Activated CD4-positive, CD25-positive, alpha-beta regulatory T cell (primary cell): ENCODE measurements at regions not wholly inside any gene's neighbourhood (a gene's known extent, or its start where the extent isn't known, plus 50 kb on each side); places are given as distances from the start of the nearest gene placed in this dataset.

Source experiments
- DNase-seq, 4 experiments: peaks; one replicate each; lab custom pipeline; 2025; lab: John Stamatoyannopoulos, UW

DNA sequence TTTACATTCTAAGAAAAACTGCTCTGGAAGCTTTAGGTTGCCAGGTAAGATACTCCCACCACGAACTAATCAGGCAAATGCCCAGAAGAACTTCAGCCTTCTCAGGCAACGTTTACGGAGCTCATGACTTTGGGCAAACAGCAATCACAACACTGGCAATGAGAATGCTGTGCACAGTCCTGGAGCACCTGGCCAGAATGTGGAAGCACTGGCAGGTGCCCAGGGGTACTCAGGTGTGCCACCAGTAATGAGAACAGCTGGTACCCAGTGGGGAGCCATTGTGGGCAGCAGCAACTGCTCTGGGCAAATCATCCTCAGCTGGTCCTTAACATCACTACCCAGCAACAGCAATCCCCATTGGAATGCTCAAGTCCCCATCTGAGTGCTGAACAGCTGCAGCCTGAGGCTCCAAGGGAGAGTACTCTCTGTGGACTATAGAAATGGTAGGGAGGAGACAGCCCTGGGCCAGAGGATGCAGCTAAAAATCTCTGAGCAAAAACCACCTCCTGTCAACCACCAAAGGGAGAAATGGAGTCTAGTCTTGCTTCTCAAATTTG lies 210.0 kb downstream of the FOXO1 start:
- DNase-seq, result no peak

DNA sequence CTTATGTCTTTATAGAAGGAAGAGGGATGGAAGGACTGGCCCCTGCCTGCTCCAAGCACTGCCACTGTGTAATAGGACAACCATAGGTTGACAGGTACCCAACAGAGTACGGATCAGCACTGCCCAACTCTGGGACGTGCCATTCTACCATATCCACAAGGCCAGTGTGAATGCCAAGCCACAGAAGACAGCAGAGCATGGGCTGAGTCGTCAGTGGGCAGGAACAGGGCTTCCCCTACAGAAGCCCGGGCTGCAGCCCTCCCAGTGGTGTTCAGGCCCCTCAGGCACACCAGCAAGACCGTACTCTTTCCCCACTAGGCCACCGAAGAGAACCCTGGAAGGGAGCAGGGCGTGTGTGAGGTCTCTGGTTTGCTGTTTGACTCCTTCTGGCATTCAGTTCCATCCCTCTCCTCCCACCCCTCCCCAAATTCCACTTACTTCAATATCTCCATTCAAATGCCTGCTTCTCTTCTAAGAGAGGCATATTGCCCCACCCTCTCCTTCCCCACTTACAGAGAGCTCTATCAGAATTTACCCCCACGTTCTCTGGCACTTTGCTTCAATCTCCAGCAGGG lies 209.4 kb downstream of the FOXO1 start:
- DNase-seq, result no peak

DNA sequence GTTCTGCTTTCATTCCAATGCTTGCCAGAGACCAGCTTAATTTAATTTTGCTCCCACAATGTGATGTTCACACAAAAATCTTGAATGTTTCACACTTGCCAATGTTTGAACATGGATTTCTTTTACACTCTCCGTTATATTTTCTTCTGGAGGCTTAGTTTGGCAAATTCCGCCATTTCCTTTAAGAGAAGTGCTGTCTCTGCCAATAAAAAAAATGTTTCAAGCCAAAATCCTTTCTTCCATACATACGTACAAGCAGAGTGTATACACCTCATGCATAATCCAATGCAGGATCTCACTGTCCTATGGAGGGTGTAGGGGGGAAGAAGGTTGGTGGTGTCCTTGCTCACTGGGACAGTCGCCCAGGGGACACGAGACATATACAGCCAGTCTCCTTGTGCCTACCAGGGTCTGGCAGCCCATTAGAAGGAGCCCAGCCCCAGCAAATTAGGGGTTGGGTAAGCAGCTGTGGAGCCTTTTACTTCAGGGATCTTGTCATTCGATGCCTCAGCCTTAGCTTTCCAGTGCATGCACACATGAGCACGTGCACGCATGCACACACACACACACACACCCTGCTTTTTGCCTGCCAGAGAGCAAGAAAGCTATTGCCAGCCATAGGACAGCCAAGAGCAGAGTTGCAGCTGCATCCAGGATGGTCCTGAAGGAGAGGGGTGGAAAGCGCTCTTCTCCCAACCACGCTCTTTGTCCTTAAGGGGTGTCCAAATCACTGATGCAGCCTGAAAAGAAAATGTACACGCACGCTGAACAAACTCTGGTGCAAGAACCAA lies 208.3 kb downstream of the FOXO1 start:
- no peak for DNase-seq

DNA sequence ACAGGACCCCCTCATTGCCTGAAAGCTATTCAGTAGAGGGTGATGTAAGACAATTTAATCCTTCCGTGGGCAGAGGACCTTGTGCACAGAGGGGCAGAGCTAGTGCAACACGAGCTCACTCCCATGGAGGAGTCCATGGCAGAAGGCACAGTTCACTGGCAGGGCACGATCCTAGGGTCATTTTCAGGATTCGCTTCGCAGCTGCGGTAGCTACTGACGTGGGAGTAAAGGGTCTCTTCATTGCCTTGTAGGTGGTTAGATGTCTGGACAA lies 207.8 kb downstream of the FOXO1 start:
- no peak for DNase-seq

GRCh38 chr13:40460116-40460515 lies 206.3 kb downstream of the FOXO1 start:
- DNase-seq, result no peak

GRCh38 chr13:40464337-40465014 lies 202.0 kb downstream of the FOXO1 start:
- no peak for DNase-seq

- DNase-seq, result no peak
Measured at GRCh38 chr13:40465015-40465390, 201.4 kb downstream of the FOXO1 start.

- no peak for DNase-seq
Measured at GRCh38 chr13:40466272-40466671, 200.2 kb downstream of the FOXO1 start.

- no peak for DNase-seq
Measured at GRCh38 chr13:40468227-40468838, 198.1 kb downstream of the FOXO1 start.

DNA sequence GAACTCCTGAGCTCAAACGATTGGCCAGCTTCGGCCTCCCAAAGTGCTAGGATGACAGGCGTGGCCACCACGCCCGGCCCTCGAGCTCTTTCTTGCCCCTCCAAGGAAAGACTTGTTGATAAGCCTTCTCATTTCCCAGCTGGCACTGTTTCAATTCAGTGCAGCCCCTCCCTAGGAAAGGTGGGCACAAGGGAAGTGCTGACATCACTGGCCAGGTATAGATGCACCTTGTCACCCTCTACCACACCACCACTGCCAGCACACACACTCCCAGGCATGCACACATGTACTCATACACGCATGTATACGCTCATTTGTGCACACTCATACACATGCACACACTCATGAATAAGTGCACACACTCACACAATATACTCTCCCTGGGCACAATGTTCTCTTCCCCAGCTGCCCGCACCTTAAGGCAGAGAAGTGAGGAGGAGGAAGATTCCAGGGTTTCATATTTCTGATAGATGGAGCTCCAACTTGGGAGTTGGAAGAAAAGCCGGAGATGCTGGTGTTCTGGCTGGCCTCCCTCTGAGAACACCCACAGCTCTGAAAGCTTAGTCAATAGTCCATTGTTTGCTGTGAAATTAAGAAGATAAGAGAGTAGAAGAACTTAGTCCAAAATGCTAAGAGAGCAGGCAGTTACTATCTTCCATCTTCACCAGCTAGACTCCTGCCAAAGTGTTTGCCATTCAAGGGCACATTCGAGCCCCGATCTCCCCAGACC lies 196.7 kb downstream of the FOXO1 start:
- no peak for DNase-seq

DNA sequence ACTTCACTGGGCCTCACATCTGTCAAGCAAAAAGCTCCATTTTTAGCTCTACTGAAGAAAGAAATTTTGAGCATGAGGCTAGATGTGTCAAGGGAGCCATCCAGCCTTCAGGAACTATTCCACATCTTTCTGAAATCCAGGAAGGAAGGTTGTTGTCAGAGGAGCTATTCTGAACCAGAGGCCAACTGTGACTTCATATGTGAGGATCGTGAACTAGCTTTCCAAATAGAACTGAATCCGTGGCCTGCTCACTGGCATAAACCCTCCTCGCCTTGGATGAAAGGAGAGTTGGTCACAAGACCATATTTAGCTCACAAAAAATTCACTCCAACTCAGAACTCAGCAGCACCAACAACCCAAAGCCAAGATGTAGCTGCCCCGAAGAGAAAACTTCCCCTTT lies 195.8 kb downstream of the FOXO1 start:
- DNase-seq, result no peak

DNA sequence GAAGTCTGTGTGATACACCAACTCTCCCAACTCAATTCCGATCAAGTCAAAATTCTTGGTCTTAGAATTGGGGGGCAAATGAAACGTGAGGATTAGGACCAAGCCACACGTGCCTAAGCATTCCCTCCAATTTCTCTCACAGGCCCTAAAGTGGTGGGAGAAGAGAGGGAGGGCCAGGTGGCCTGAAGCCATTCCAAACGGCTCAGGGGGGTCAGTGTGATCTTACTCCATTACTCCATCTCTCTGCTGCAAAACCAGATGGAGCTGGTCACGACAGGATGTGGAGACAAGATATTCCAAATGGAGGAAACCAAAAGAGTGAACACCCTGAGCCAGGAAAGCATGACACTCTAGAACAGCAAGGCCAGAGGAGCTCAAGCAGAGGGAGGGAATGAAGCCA lies 195.4 kb downstream of the FOXO1 start:
- no peak for DNase-seq

GRCh38 chr13:40471911-40472310 lies 194.5 kb downstream of the FOXO1 start:
- DNase-seq, result no peak

- no peak for DNase-seq
Measured at GRCh38 chr13:40472427-40473220, 193.8 kb downstream of the FOXO1 start.

DNA sequence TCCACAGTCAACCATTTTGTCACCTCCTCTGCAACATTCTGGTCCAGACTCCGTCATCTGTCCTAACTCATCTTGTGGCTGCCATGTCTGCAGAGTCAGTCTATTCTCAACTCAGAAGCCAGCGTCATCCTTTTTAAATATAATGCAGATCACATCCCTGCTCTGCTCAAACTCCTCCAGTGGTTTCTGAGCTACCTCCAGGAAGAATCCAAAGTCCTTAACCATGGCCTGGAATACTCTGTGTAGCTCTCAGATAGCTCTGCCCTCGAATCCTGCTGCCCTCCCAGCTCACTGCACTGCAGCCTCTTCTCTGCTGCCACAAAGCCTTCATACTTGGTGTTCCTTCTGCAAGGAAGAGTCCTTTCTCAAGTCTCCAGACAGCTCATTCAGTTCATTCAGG lies 190.8 kb downstream of the FOXO1 start:
- DNase-seq, result no peak

DNA sequence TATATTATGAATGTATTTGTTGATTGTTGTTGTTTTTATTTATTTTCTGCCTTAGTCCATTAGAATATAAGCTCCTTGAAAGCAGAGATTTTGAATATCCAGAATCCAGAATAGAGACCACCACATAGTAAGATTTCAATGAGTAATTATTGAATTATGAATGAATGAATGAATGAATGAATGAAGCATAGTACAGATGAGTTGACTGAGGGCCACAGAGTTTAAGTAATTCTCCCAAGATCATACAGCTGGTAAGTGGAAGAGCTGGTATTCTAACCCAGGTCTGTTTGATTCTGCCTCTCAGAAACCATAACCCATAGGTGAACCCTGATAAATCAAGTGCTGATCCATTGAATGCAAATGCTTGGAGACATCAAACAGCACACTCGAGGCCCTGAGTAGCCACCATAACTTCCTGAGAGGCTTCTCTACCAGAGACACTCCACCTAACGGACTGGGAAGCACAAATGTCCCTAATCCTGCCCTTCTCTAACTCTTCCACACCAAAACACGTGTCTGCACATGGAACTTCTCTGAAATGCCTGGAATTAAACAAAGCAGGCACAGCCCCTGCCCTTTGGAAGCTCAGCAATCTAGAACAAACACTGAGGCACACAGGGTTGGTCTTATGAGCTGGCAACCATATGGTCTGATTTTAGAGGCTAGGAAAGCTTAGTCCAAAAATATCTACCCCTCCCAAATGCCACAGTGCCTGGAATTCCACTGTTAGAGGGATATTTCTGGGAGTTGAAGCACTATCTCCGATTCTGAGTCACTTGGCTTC lies 190.1 kb downstream of the FOXO1 start:
- no peak for DNase-seq

- DNase-seq, result no peak
Measured at GRCh38 chr13:40477623-40478608, 188.5 kb downstream of the FOXO1 start.

DNA sequence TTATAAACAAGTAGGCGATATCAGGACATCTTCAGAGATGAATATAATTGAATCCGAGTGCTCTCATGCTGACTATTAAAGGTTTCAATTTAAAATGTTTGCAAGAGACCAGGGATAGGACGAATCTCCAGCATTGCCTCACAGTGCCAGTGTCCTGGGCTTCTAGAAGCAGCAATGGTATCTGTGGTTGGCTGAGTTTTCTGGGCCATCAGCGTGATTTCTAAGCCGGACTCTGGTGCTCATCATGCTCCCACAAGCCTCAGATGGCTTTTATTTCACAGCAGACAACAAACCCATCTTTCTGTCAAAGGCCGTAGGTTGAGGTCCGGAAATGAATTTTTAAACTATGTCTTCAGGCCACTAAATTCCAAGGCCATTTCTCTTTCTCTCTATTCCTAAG lies 187.7 kb downstream of the FOXO1 start:
- no peak for DNase-seq

DNA sequence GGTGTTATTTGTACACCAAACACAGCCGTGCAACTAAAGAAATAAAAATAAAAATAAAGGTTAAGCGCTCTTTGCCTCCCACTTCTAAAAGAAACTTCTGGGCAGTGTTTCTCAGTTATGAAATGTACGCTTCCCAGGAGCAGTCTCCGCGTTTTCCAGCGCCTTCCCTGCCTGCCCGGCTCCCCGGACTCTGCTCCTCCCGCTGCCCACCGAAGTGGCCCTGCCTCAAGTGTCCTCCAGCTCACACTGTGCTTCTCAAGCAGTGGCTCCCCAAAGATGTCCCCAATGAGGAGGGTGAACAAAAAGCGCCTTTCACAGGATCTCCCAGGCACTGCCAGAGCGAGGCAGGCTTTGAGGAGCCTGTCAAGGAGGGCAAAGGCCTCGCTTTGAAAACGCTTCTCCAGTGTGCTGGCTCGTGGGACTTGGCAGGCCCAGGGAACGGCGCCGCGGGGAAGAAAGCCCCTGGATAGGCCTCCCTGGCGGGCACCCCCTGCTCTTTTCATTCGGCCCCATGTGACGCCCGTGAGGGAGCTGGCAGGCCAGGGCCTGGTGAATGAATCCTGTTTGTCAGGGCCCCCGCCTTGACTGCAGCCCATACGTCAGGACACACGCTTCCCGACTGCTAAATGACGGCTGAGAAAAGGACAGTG lies 187.1 kb downstream of the FOXO1 start:
- DNase-seq, result no peak
